ENCODE measurements at regions not wholly inside any gene's neighbourhood (a gene's known extent, or its start where the extent isn't known, plus 50 kb on each side); places are given as distances from the start of the nearest gene placed in this dataset.

GRCh38 chr6:21310568-21311140, 282.9 kb upstream of the SOX4 start:
- TF ChIP-seq CTCF (conservative IDR thresholded peaks at IDR 0.05) (no peak), ZFX (IDR thresholded peaks at IDR 0.05) (no peak)
